ENCODE measurements at regions not wholly inside any gene's neighbourhood (a gene's known extent, or its start where the extent isn't known, plus 50 kb on each side); places are given as distances from the start of the nearest gene placed in this dataset.

GRCh38 chr3:107897471-107898061 is 193.3 kb downstream of the CD47 start:
- DNase-seq (ENCODE audit: low spot score), result no peak

- DNase-seq (ENCODE audit: low spot score), result no peak
Observed at GRCh38 chr3:107894998-107895397, 195.8 kb downstream of the CD47 start.

- no peak for DNase-seq (ENCODE audit: low spot score)
Observed at GRCh38 chr3:107892955-107893624, 197.7 kb downstream of the CD47 start.

GRCh38 chr3:107884719-107885460 is 205.9 kb downstream of the CD47 start:
- peak; percentile 68 for DNase-seq (ENCODE audit: low spot score)

GRCh38 chr3:107884028-107884427 is 206.8 kb downstream of the CD47 start:
- DNase-seq (ENCODE audit: low spot score), result no peak

- DNase-seq (ENCODE audit: low spot score), result no peak
Observed at GRCh38 chr3:107882881-107883280, 207.9 kb downstream of the CD47 start.

GRCh38 chr3:107882261-107882660 is 208.6 kb downstream of the CD47 start:
- no peak for DNase-seq (ENCODE audit: low spot score)

- peak; percentile 9 for DNase-seq (ENCODE audit: low spot score)
Observed at GRCh38 chr3:107881509-107881908, 209.3 kb downstream of the CD47 start.

- DNase-seq (ENCODE audit: low spot score), result no peak
Observed at GRCh38 chr3:107880702-107881101, 210.1 kb downstream of the CD47 start.

GRCh38 chr3:107877936-107878335 is 212.9 kb downstream of the CD47 start:
- DNase-seq (ENCODE audit: low spot score), result no peak

GRCh38 chr3:107870943-107871638 is 219.7 kb downstream of the CD47 start:
- no peak for DNase-seq (ENCODE audit: low spot score)

GRCh38 chr3:107870096-107870495 is 220.7 kb downstream of the CD47 start:
- no peak for DNase-seq (ENCODE audit: low spot score)

- DNase-seq (ENCODE audit: low spot score), result no peak
Observed at GRCh38 chr3:107868449-107868848, 222.4 kb downstream of the CD47 start.

GRCh38 chr3:107861904-107862303 is 228.9 kb downstream of the CD47 start:
- no peak for DNase-seq (ENCODE audit: low spot score)

GRCh38 chr3:107861422-107861821 is 229.4 kb downstream of the CD47 start:
- no peak for DNase-seq (ENCODE audit: low spot score)
